ENCODE measurements at regions not wholly inside any gene's neighbourhood (a gene's known extent, or its start where the extent isn't known, plus 50 kb on each side); places are given as distances from the start of the nearest gene placed in this dataset.

DNA sequence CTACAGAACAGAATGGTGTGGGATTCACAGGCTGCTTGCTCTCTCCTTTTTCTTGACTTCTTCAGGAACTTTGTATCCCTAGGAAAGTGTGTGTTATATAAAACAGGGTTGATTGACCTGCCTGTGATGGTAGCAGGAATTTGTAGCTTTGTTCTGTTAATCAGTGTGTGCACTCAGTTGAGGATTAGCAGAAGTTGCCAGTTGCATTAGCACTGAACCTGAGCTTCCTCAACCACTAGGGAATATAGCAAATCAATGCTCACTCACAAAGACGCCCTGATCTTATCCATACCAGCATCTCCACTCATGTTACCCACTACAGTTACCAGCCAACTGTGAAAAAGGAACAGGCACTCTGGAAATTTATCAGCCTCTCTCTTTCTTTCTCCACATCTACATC is 319.1 kb upstream of the EMCN start:
- Mint-ChIP-seq H3K9me3 (no peaks in the 10 kb centered on the region), H3K27ac (no peak overlapping the region), H3K4me3 (no peak overlapping the region)

DNA sequence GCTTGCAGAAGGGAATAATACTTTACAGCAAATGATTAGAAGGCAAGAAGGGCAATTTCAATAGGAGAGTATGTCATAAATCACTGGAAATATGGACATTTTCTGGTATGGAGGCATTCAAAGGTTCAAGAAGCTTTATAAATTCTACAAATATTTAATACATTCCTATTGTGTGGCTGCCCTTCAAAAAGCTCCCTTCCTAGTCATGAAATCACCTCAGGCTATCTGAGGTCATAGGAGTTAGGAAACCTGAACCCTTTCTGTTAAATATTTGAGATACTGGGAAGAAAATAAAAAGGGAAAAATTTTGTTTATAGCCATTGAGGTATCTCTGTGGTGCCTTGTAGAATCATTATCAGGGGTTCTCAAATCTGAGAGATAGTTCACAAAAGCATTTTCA is 316.8 kb upstream of the EMCN start:
- H3K36me3 Mint-ChIP-seq (ENCODE audit: low read depth) = no peaks in the 10 kb centered on the region
- TF ChIP-seq, protein P1, sequence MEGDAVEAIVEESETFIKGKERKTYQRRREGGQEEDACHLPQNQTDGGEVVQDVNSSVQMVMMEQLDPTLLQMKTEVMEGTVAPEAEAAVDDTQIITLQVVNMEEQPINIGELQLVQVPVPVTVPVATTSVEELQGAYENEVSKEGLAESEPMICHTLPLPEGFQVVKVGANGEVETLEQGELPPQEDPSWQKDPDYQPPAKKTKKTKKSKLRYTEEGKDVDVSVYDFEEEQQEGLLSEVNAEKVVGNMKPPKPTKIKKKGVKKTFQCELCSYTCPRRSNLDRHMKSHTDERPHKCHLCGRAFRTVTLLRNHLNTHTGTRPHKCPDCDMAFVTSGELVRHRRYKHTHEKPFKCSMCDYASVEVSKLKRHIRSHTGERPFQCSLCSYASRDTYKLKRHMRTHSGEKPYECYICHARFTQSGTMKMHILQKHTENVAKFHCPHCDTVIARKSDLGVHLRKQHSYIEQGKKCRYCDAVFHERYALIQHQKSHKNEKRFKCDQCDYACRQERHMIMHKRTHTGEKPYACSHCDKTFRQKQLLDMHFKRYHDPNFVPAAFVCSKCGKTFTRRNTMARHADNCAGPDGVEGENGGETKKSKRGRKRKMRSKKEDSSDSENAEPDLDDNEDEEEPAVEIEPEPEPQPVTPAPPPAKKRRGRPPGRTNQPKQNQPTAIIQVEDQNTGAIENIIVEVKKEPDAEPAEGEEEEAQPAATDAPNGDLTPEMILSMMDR (IDR thresholded peaks at IDR 0.05) = no peak
- H3K4me3 Mint-ChIP-seq = no peak overlapping the region
- H3K9me3 Mint-ChIP-seq = no peaks in the 10 kb centered on the region; the same call in 1 of the 2 replicates
- H3K4me1 Mint-ChIP-seq (ENCODE audit: low read depth) = no peaks in the 10 kb centered on the region
- H3K27ac Mint-ChIP-seq = no peak overlapping the region
- no peaks in the 10 kb centered on the region; the same call in 1 of the 2 replicates for H3K27me3 Mint-ChIP-seq (ENCODE audit: insufficient read depth)
- no peak for DNase-seq

More for the DNA sequence above, 319.1 kb upstream of the EMCN start:
- Mint-ChIP-seq H3K27me3 (ENCODE audit: insufficient read depth) (no peaks in the 10 kb centered on the region; the same call in 1 of the 2 replicates), H3K36me3 (ENCODE audit: low read depth) (no peaks in the 10 kb centered on the region), H3K4me1 (ENCODE audit: low read depth) (no peaks in the 10 kb centered on the region)
- TF ChIP-seq, protein P1 (IDR thresholded peaks at IDR 0.05) = no peak
- no peak for DNase-seq

DNA sequence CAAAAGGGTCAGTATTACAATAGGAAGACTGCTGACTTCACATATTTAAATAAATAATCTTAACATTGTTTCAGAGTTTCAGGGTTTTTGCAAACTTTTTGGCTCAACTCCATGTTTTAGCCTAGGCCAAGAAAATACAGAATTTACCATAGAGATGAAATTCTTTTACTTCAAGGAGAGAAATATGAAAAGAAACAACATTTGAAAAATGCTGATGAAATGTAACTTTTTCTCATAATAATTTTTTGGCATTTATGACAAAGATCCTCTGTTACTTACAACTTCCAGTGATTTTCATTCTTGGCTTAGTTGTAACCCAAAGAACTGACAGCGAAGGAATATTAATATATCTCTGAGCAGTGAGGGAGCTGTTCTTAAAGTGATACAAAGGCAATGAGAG is 316.1 kb upstream of the EMCN start:
- H3K36me3 Mint-ChIP-seq (ENCODE audit: low read depth) = no peaks in the 10 kb centered on the region
- H3K4me3 Mint-ChIP-seq = no peak overlapping the region
- no peak overlapping the region for H3K27ac Mint-ChIP-seq
- TF ChIP-seq, protein P1 (IDR thresholded peaks at IDR 0.05) = no peak
- H3K27me3 Mint-ChIP-seq (ENCODE audit: insufficient read depth) = no peaks in the 10 kb centered on the region; the same call in 1 of the 2 replicates
- DNase-seq = no peak
- H3K4me1 Mint-ChIP-seq (ENCODE audit: low read depth) = no peaks in the 10 kb centered on the region
- H3K9me3 Mint-ChIP-seq = no peaks in the 10 kb centered on the region; the same call in 1 of the 2 replicates

DNA sequence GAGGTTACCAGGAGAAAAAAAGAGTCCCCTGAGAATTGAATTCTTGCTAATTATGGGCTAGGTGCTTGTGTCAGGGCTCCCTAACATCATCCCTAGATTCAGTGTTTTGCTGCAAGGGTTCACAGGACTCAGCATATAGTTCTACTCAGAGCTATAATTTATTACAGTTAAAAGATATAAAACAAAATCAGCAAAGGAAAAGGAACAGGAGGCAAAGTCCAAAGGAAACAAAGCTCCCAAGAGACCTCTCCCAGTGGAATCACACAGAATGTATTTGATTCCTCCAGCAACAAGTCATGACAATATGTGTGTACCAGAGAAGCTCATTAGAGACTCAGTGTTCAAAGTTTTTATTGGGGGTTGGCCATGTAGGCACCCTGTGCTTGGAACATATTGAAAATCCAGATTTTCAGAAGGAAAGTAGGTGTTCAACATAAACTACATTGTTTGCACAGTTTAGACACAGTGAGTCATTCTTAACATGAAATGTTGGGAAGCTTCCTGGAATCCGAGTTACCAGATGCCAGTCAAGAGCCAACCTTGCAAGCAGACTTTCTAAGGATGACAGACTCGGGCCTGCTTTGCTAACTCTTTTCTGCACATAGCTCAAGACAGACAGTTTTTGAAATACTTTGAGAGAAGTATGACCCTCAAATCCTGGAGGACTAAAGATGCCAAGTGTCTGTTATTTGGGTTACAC is 311.3 kb upstream of the EMCN start:
- Mint-ChIP-seq H3K4me1 (ENCODE audit: low read depth) (no peaks in the 10 kb centered on the region), H3K27me3 (ENCODE audit: insufficient read depth) (peaks cover 2% of the 10 kb centered on the region; the same call in 1 of the 2 replicates), H3K4me3 (no peak overlapping the region), H3K36me3 (ENCODE audit: low read depth) (no peaks in the 10 kb centered on the region), H3K9me3 (no peaks in the 10 kb centered on the region; the same call in 1 of the 2 replicates), H3K27ac (no peak overlapping the region)
- TF ChIP-seq, protein P1 (IDR thresholded peaks at IDR 0.05) = no peak
- DNase-seq = peak; percentile 8

DNA sequence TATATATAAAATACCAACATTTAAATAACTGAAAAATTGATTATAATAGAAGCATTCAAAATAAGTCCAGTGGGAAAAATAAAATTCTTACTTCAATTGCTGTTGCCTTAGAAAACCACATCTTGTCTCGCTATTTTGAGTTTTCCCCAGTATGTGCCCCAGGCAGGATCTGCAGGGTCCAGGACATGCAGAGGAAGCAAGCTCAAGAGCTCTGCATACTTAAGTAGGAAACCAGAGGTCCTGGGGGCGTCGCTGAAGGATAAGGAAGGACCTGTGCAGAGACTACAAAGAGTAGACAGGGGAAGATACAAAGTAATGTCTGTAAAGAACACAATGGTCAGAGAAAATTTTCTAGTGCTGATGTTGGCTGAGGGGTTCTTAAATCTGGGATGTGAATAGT is 310.5 kb upstream of the EMCN start:
- TF ChIP-seq, protein P1 (IDR thresholded peaks at IDR 0.05) = no peak
- H3K27me3 Mint-ChIP-seq (ENCODE audit: insufficient read depth) = peaks cover 2% of the 10 kb centered on the region; the same call in 1 of the 2 replicates
- H3K36me3 Mint-ChIP-seq (ENCODE audit: low read depth) = no peaks in the 10 kb centered on the region
- H3K9me3 Mint-ChIP-seq = no peaks in the 10 kb centered on the region; the same call in 1 of the 2 replicates
- H3K27ac Mint-ChIP-seq = no peak overlapping the region
- H3K4me3 Mint-ChIP-seq = no peak overlapping the region
- no peak for DNase-seq
- peaks cover 5% of the 10 kb centered on the region; the same call in 1 of the 2 replicates for H3K4me1 Mint-ChIP-seq (ENCODE audit: low read depth)

All from HFFc6 (cell line).